NT2/D1 (cell line): ENCODE measurements at regions not wholly inside any gene's neighbourhood (a gene's known extent, or its start where the extent isn't known, plus 50 kb on each side); places are given as distances from the start of the nearest gene placed in this dataset.

Experiments used
- SUZ12 ChIP-seq: IDR thresholded peaks from 2 replicates; pipeline ENCODE4 v1.6.1; 2011; ENCODE audit not compliant: insufficient read length, insufficient read depth; ENCODE audit errors: extremely low read depth
- YY1 ChIP-seq: IDR thresholded peaks from 2 replicates; pipeline ENCODE4 v1.6.1; 2011; ENCODE audit not compliant: insufficient read length, insufficient read depth
- ZNF274 ChIP-seq: IDR thresholded peaks from 2 replicates; pipeline ENCODE4 v1.6.1; 2011; ENCODE audit warnings: mild to moderate bottlenecking, low read depth, low read length

- no peak for TF ChIP-seq ZNF274
- no peak for TF ChIP-seq YY1
- no peak for TF ChIP-seq SUZ12
Observed at GRCh38 chr10:128780156-128780761, 654.0 kb upstream of the MKI67 start.
